ENCODE measurements at regions not wholly inside any gene's neighbourhood (a gene's known extent, or its start where the extent isn't known, plus 50 kb on each side); places are given as distances from the start of the nearest gene placed in this dataset.

DNA sequence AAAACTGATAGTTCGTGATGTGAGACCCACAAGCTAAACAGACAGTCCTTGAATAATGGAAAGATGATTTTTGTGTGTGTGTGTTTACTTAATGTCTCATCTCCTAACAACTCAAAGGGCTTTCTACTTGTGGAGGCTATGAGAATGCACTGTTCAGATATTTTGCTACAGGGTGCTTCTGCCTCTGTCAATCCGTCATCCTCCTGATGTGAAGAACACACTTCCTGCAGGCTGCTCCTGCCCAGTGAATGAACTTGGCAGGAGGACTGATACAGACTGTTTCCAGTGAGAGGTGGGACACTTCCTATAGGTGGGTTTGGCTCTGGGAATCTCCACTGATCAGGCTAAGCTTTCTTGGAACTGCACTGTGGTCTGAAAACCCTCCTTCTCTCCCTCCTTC, 168.4 kb upstream of the STARD13 start:
- peak overlapping the region in 2 of 21 experiments; percentile 17 to 61 for H3K27ac ChIP-seq

DNA sequence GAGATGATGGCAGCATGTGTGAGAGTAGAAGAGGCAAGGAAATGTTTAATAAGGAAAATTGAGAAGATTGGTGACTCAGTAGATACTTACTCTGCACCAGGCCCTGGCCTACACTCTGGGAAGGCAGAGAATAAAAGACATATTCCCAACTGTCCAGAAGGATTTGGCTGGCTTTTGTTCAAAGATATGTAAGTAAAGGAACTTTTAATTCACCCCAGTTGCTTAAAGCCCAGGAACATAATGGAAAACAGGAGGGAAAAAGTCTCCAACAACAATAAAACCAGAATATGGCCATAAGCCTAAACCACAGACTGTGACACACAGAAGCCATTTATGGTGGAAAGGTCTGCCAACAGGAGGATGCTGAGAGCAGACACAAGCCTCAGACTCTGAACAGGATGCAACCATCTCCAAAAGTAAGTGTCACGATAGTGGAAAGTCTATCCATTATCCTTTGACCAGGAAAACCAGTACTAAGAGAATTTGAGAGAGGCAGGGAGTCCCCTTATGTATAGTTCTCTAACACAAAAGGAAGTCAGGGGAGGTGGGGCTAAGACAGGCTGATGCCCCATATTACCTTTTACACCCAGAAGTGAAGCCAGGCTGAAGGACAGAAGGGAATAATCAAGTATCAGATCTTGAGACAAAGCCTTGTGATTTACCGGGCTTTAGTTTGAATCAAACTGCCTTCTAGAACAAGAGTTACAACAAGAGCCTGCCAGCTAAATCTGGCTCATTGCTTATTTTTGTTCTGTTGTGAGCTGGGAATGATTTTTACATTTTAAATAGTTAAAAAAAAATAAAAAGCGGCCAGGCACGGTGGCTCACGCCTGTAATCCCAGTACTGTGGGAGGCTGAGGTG, 169.5 kb upstream of the STARD13 start:
- peak overlapping the region in 4 of 21 experiments; percentile 32 to 57 (median 48) for H3K27ac ChIP-seq
- no peak overlapping the region for H3K4me3 ChIP-seq

More for the DNA sequence above, 168.4 kb upstream of the STARD13 start:
- no peak overlapping the region for H3K4me3 ChIP-seq

DNA sequence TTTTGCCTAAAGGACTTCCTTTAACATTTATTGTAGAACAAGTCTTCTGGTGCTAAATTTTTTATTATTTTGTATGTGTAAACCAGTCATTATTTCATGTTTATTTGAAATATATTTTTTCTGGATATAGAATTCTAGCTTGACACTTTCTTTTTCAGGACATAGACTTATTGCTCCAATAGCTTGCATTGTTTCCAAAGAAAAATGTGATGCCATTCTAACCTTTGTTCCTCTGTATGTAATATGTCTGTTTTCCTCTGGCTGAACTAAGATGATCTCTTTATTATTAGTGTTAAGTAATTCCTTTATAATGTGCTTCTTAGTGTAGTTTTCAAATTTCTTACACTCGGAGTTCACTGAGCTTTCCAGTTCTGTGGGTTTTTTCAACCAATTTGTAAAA, 174.1 kb upstream of the STARD13 start:
- Histone ChIP-seq H3K27ac (no peak overlapping the region), H3K4me3 (no peak overlapping the region)

DNA sequence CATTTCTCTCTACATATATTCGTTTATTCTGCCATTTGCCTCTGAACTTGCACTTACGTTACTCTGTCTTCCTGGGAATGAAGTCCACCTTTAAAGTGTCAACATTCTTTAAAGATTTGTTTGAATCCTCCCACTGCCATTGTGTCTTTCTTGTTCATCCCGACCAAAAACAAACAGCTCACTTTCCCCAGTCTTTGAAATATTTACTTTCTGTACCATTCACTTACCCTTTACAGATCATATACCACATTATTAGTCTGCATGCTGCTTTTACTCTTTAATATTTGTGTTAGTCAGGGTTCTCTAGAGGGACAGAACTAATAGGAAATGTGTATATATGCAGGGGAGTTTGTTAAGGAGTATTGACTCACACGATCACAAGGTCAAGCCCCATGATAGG, 176.6 kb upstream of the STARD13 start:
- no peak overlapping the region for H3K27ac ChIP-seq

DNA sequence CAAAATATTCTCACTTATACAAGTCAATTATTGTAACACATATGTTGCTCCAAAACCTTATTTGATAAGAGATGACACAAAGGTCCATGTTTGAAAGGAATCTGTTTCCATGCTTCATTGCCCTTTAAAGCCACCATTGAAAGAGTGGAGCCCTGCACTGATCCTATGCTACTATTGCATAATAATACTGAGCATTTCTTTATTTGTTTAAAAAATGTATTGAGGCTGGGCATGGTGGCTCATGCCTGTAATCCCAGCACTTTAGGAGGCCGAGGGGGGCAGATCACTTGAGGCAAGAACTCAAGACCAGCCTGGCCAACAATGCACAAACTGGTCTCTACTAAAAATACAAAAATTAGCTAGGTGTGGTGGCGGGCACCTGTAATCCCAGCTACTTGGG, 178.8 kb upstream of the STARD13 start:
- Histone ChIP-seq H3K27ac (no peak overlapping the region), H3K4me3 (no peak overlapping the region)

More for the DNA sequence above, 176.6 kb upstream of the STARD13 start:
- no peak overlapping the region for H3K4me3 ChIP-seq

DNA sequence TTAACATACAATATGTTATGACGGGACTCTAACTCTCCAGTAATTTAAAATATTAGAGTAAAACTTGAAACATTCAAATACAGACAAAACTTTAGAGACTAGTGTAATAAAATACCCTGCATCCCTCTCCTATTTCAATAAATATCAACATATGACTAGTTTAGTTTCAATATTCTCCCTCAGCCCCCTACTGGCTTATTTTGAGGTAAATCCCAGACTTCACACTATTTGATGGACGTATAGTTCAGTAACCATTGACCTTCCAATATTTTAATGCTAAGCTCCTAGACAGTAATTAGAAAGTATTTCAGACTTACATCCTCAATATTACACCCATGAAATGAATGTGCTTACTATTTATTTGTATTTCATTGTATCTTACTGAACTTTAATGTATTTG, 180.7 kb upstream of the STARD13 start:
- Histone ChIP-seq H3K27ac (no peak overlapping the region), H3K4me3 (no peak overlapping the region)

DNA sequence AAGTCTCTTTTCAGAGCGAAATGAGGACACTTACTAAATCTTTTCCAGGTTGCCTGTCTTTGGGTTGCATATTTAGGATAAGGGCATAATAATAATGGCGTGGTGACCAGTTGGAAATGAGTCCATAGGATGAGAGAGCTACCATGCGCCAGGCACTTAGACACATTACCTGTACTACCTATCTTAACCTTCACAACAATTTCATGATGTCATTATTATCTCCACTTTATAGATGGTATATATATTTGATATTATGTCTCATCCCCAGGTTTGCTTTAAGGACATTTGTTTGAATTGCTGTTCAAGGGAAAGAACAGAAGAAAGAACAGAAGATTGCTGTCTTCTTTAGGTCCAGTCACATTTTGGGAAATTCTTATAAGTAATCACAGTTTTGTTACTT, 182.0 kb upstream of the STARD13 start:
- no peak overlapping the region for H3K4me3 ChIP-seq
- no peak overlapping the region for H3K27ac ChIP-seq

DNA sequence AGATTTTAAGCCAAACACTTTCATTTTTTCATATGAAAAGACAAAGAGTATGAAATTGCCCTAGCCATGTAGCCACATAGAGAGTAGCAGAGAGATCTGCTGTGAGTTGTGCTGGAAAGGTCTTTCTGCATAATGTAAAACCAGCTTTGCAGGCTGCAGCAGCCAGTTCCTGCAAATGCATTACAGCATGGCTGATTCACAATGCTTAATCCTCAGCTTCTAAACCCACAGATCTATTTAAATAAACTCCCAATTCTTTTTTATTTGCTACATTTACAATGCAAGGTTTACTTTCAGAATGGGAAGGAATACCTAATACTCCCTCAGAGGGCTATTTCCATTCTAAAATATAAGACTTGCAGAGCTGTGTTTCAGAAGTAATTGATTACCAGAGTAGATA, 185.6 kb upstream of the STARD13 start:
- Histone ChIP-seq H3K4me3 (no peak overlapping the region), H3K27ac (no peak overlapping the region)

DNA sequence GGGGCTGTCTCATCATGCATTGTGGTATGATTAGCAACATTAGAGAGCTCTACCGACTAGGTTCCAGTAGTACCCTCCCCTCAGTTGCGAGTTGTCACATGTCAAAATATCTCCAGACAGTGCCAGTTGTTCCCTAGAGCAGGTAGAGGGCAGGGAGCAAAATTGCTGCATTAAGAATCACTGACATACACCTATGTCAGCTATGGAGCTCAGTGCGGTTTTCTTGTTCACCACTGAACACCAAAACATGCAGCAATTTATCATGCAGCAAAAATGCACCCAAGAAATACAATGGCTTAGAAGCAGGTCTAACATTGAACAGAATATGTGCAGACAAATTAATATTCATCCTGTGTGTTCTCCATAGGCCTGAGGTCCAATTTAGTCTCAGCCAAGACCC, 186.9 kb upstream of the STARD13 start:
- no peak overlapping the region for H3K27ac ChIP-seq
- no peak overlapping the region for H3K4me3 ChIP-seq

DNA sequence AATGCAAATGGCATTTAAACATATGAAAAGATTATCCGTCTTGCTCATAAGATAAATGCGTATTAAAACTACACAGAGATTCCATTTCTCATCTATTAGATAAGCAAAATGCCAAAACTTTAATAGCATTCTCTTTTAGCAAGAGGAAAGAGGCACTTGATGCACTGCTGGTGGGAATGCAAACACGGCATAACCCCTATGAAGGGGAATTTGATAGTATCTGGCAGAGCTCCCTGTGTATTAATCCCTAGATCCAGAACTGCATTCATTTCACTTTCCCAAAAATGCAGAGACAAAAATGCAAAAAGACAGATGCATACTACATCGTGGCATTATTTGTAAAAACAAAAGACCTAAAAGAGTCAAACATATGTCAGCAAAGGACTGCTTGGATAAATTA, 193.6 kb upstream of the STARD13 start:
- H3K27ac ChIP-seq: no peak overlapping the region
- no peak overlapping the region for H3K4me3 ChIP-seq

DNA sequence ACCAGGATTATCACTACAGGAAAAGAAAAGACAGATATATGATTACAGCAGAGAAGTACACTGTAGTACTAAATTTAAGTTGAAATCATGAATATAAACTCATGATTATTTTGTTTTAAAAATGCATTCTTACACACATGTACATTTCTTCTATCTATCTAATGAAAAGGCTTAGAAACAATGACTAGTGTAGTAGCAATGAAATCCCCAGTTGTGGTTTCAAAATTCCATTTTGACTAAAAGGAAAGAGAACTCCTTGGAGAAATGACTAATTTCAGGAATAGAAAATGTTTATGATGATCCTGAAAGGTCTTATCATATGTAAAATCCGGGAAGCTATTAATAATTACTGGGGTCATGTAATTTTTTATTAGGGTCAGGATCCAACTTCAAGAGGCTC, 195.0 kb upstream of the STARD13 start:
- no peak overlapping the region for H3K4me3 ChIP-seq

DNA sequence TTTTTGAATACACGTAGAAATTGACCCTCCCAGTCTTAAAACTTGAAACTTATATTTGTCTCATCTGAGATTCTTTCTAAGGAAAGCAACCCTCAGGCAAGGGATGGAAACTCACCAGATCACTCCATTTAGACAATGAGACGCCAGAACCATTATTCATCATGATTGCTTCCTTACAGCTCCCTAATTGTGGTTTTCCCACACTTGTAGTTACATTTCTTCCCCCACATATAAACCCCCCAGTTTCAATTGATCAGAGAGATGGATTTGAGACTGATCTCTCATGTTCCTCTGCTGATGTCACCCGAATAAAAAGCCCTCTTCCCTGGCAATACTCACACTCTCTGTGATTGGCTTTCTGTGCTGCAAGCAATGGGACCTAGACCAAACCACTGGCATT, 197.9 kb upstream of the STARD13 start:
- no peak overlapping the region for H3K27ac ChIP-seq
- no peak overlapping the region for H3K4me3 ChIP-seq

More for the DNA sequence above, 195.0 kb upstream of the STARD13 start:
- no peak overlapping the region for H3K27ac ChIP-seq

DNA sequence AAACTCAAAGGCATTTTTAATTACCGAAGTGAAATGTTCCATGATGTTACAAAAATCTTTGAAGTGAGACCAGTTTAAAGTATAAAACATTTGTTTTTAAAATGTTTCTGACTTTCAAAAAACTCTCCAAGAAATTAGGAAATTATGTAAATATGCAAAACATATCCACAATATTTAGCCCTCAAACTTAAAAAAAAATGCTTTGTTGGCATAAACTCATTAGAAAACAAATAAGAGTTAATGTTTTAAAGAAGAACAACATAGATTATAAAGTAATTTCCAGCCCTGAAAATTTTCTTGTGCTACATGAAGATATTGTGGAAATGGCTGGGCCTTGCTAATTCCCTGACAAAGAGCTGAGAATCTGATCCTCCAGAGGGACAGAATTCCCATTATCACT, 199.7 kb upstream of the STARD13 start:
- no peak overlapping the region for H3K27ac ChIP-seq
- H3K4me3 ChIP-seq: no peak overlapping the region

DNA sequence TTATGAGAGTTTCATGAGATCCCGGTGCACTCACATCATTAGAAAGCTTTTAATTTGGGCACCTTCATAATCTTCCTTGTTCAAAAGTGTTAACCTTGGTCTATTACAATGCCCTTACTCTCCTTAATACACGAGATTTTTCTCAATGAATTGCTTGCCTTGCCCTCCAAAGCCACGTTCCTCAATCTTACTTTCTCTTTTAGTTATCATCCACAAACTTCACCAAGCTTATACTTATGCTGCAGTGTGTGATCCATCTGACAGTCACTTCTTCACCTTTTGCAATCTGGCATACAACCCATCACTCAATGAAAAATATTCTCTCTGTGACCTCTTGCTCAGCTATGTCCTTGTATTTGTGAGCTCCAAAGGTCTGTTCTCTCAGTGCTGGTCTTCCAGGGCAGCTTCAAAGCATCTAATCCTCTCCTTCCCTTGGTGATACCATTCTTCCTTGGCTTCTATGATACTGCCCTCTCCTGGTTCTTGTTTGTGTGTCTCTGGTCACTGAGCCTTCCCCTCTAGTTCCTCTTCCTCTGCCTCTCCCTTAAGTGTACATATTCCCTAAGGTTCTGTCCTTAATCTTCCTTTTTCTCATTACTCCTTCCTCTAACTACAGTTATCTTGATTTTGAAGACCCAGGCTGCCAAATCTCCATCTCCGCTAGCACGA, 202.2 kb upstream of the STARD13 start:
- H3K4me3 ChIP-seq: no peak overlapping the region

DNA sequence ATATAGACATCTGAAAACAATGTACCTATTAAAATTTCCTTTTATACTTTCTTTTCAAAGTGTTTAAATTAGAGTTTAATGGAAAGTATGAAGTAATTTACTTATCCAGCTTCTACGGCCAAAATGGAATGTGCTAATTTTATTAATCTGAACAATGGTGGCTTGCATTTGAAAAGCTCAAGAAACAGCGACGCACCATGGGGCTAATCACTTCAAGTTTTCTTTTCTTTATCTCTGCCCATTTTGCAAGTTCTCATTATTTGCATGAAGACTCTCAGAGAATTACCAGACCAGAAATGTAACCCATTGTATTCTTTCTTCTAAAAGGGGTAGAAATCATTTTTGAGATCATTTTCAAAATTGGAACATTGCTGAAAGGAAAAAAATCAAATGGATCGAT, 204.0 kb upstream of the STARD13 start:
- Histone ChIP-seq H3K4me3 (no peak overlapping the region), H3K27ac (no peak overlapping the region)

More for the DNA sequence above, 202.2 kb upstream of the STARD13 start:
- H3K27ac ChIP-seq: peak overlapping the region in 2 of 21 experiments; percentile 1 to 39

DNA sequence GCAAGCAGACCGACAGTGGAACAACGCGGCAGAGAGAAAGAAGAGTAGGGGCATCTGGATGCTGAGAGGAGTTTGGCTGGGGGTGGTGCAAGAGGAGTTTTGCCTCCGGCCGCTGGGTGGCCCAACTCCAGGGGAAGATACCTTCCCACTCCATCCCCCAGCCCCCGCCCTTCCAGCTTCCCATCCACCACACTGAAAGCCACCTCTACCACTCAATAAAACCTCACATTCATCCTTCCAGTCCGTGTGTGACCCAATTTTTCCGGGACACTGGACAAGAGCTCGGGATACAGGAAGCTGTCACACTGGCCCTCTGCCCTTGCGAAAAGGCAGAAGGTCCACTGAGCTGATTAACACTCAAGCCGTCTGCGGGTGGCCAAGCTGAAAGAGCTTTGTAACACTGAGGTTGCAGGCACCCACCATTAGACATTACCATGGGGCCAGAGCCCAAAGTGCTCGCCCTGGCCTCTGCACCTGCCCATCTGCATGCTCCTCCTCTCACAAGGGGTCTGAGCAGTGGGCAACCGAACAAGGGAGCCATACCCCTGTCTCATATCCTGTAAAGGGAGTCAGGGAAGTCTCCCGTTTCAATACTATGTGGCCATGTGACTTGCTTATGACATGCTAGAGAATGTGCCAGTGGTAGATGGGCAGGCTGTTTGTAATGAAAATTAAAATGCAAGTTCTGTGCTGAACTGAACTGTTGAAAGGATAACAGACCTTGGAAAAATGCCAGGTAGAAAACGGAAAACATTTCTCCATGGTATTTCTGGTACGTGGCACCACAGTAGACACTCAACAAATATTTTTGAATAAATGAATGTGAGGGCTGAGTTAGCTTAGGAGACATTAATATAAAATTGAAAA, 205.1 kb upstream of the STARD13 start:
- Histone ChIP-seq H3K4me3 (no peak overlapping the region), H3K27ac (no peak overlapping the region)

DNA sequence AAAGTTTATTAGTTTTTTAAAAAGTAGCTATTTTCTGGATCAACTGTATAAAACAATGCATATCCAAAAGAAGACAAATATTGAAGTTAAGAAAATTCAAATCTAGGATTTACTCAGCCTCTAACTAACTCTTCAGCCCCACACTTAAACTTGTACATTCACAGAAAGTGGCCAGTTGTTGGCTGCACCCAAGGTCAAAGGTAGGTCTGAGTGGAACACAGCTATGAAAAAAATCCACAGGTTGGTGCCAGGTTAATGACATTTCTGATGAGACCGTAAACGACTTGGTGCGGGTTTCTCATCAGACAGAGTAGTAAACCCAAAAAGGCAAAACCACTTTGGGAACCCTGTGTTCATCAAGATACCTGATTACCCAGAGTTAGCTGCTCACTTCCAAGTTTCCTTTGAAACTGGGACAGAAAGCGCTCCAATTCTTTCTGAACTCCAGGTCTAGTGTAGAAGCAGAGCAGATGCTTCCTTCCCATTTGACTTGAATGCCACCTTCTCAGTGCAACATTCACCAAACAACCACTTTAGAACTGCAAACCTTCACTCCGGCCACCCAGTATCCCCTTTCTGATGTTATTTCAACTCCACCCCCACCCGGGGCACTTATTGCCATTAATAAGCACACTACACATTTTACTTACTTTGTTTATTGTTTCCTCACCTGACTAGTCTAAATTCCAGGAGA, 208.3 kb upstream of the STARD13 start:
- Histone ChIP-seq H3K4me3 (no peak overlapping the region), H3K27ac (peak overlapping the region in 2 of 21 experiments; percentile 15 to 16)

DNA sequence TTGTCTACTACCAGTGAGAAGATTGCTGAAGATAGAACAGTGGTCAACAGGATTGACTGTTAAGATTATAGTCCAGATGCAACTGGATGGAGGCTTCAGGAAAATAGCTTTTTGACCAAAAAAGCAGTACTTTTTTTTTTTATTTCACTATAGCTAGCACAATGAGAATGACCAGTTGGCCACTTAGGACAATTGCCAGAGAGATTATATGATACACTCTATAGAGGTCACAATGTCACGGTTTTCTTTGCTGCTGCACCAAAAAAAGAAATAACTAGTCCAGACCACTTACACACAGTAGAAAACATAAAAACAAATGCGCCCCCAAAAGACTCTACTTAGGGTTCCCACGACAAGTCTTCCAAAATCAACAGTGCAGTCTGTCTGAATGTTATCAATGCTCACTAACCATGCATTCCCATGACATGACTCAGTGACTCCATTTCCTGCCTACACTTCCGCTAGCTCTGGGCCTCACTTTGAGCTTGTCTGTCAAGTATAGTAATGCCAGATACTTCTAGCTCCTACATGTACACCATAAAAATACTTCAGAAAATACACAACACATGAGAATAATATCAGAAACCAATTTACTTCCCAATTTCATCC, 209.1 kb upstream of the STARD13 start:
- no peak overlapping the region for H3K4me3 ChIP-seq
- peak overlapping the region in 3 of 21 experiments; percentile 11 to 16 (median 15) for H3K27ac ChIP-seq

DNA sequence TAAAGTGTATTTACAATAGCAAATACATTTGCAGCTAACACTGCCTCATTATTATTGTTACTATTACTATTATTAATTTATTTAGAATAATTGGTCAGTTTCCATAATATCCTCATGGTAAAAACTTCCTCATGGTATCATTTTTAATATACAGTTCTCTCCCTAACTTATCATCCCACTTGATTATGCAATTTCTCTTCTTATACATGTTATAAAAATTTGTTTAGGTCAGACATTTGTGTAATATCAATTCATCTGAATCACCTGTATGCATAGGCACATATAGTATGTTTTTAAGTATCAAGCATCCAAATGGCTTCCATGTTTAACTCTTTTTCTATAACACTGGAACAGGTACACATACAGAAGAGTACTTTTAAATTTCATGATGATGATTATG, 210.8 kb upstream of the STARD13 start:
- no peak overlapping the region for H3K27ac ChIP-seq

More for the DNA sequence above, 210.8 kb upstream of the STARD13 start:
- H3K4me3 ChIP-seq: no peak overlapping the region
